SK-N-SH treated with all-trans-retinoic acid at 6 μM for 48 hours (cell line): ENCODE measurements at regions not wholly inside any gene's neighbourhood (a gene's known extent, or its start where the extent isn't known, plus 50 kb on each side); places are given as distances from the start of the nearest gene placed in this dataset.

Experiments
- ARNTL ChIP-seq: fragments of 450-650 bp; formaldehyde crosslinking; IDR thresholded peaks from 2 replicates; pipeline ENCODE4 v1.5.0; 2020; ENCODE audit warnings: low read depth, mild to moderate bottlenecking, moderate library complexity, borderline replicate concordance
- BACH2 ChIP-seq: fragments of 250-450 bp; sonication (Bioruptor Pico); IDR thresholded peaks from 2 replicates; pipeline ENCODE4 v1.9.0; 2021; ENCODE audit warnings: mild to moderate bottlenecking, borderline replicate concordance
- CSDC2 ChIP-seq: fragments of 250-450 bp; sonication (Bioruptor Pico); IDR thresholded peaks from 2 replicates; pipeline ENCODE4 v1.5.0; 2020; ENCODE audit warnings: mild to moderate bottlenecking, moderate library complexity
- ESRRG ChIP-seq: fragments of 250-450 bp; sonication (Bioruptor Pico); IDR thresholded peaks from 2 replicates; pipeline ENCODE4 v1.6.1; 2021; ENCODE audit warnings: mild to moderate bottlenecking
- ISL1 ChIP-seq: fragments of 250-450 bp; sonication (Bioruptor Pico); IDR thresholded peaks from 2 replicates; pipeline ENCODE4 v2.1.2; 2022; ENCODE audit warnings: mild to moderate bottlenecking, moderate library complexity
- PATZ1 ChIP-seq: fragments of 250-450 bp; sonication (Bioruptor Pico); IDR thresholded peaks from 2 replicates; pipeline ENCODE4 v1.8.0; 2020; ENCODE audit warnings: mild to moderate bottlenecking, moderate library complexity, borderline replicate concordance
- POU6F1 ChIP-seq: fragments of 250-450 bp; sonication (Bioruptor Pico); IDR thresholded peaks from 2 replicates; pipeline ENCODE4 v1.8.0; 2021; ENCODE audit warnings: low read depth, mild to moderate bottlenecking, moderate library complexity, borderline replicate concordance
- PPARA ChIP-seq: fragments of 250-450 bp; sonication (Bioruptor Pico); IDR thresholded peaks from 2 replicates; pipeline ENCODE4 v1.5.0; 2020; ENCODE audit warnings: mild to moderate bottlenecking, borderline replicate concordance
- RARB ChIP-seq: fragments of 250-450 bp; sonication (Bioruptor Pico); IDR thresholded peaks from 2 replicates; pipeline ENCODE4 v1.8.0; 2021; ENCODE audit warnings: mild to moderate bottlenecking, moderate library complexity
- SNAI2 ChIP-seq: fragments of 250-450 bp; sonication (Bioruptor Pico); IDR thresholded peaks from 2 replicates; pipeline ENCODE4 v1.5.0; 2020; ENCODE audit warnings: mild to moderate bottlenecking, moderate library complexity
- ZC3H10 ChIP-seq: fragments of 250-450 bp; sonication (Bioruptor Pico); IDR thresholded peaks from 2 replicates; pipeline ENCODE4 v1.5.1; 2021; ENCODE audit warnings: mild to moderate bottlenecking, moderate library complexity
- ZFP30 ChIP-seq: fragments of 450-650 bp; formaldehyde crosslinking; IDR thresholded peaks from 2 replicates; pipeline ENCODE4 v1.5.0; 2022; ENCODE audit warnings: mild to moderate bottlenecking, moderate library complexity
- ZNF565 ChIP-seq: fragments of 450-650 bp; formaldehyde crosslinking; conservative IDR thresholded peaks from 2 replicates; pipeline ENCODE4 v1.5.0; 2020; ENCODE audit warnings: low read depth, mild to moderate bottlenecking, moderate library complexity
- ZNF8 ChIP-seq: fragments of 450-650 bp; formaldehyde crosslinking; IDR thresholded peaks from 2 replicates; pipeline ENCODE4 v1.5.0; 2020; ENCODE audit warnings: mild to moderate bottlenecking, moderate library complexity

GRCh38 chr10:108319434-108320222, 1155.1 kb upstream of the SORCS1 start:
- TF ChIP-seq SNAI2 (CRISPR knock-in tag) (no peak), CSDC2 (CRISPR knock-in tag) (no peak), PPARA (no peak), ZFP30 (CRISPR knock-in tag) (no peak), ESRRG (CRISPR knock-in tag) (no peak), ARNTL (CRISPR knock-in tag) (no peak), ZNF8 (CRISPR knock-in tag) (no peak), PATZ1 (CRISPR knock-in tag) (no peak), ZC3H10 (CRISPR knock-in tag) (no peak), ZNF565 (CRISPR knock-in tag) (no peak), BACH2 (CRISPR knock-in tag) (no peak), RARB (CRISPR knock-in tag) (no peak), POU6F1 (CRISPR knock-in tag) (no peak), ISL1 (CRISPR knock-in tag) (no peak)
